Fibroblast of lung (primary cell): ENCODE measurements at regions not wholly inside any gene's neighbourhood (a gene's known extent, or its start where the extent isn't known, plus 50 kb on each side); places are given as distances from the start of the nearest gene placed in this dataset.

ENCODE experiments used
- DNase-seq, 2 donors: peaks; one replicate each; pipeline versions ENCODE4 v3.0.0 to v3.0.0-alpha.2; 2010; ENCODE audit warnings: low read depth in 2 of 2
- H2AFZ ChIP-seq: 2 replicates; pipeline ENCODE4 v1.5.1; 2012; ENCODE audit warnings: low read length, control low read depth, inconsistent platforms
- H3K27ac ChIP-seq: 2 replicates; pipeline ENCODE4 v1.5.1; 2011; ENCODE audit warnings: low read length, control low read depth; ENCODE audit not compliant: insufficient read depth
- H3K27me3 ChIP-seq: 2 replicates; pipeline ENCODE4 v1.5.1; 2011; ENCODE audit warnings: mild to moderate bottlenecking, low read length; ENCODE audit not compliant: control insufficient read depth, insufficient read depth
- H3K36me3 ChIP-seq: 2 replicates; pipeline ENCODE4 v1.5.1; 2011; ENCODE audit warnings: low read length; ENCODE audit not compliant: control insufficient read depth, insufficient read depth
- H3K4me1 ChIP-seq: 2 replicates; pipeline ENCODE4 v1.5.1; 2011; ENCODE audit warnings: low read length; ENCODE audit not compliant: control insufficient read depth, insufficient read depth; ENCODE audit errors: extremely low read depth
- H3K4me2 ChIP-seq: 2 replicates; pipeline ENCODE4 v1.5.1; 2011; ENCODE audit warnings: low read length, control low read depth; ENCODE audit not compliant: insufficient read depth; ENCODE audit errors: extremely low read depth
- H3K4me3 ChIP-seq, 4 experiments: fragments of 200-600 bp in 1 of 4; sonication (generic) in 1 of 4; replicated peaks in 1 of 4; 2 replicates each; pipeline ENCODE4 v1.5.1; 2011 to 2016; ENCODE audit warnings: low read length in 4 of 4, low read depth in 3 of 4, mild to moderate bottlenecking in 3 of 4, control low read depth in 2 of 4, inconsistent platforms in 1 of 4, mixed read lengths in 1 of 4; ENCODE audit not compliant: insufficient read depth in 1 of 4; ENCODE audit errors: control extremely low read depth in 1 of 4
- H3K79me2 ChIP-seq: 2 replicates; pipeline ENCODE4 v1.5.1; 2012; ENCODE audit warnings: mild to moderate bottlenecking, low read length, inconsistent platforms; ENCODE audit not compliant: control insufficient read depth, insufficient read depth
- H3K9ac ChIP-seq: 2 replicates; pipeline ENCODE4 v1.5.1; 2011; ENCODE audit warnings: mild to moderate bottlenecking, low read length, control low read depth; ENCODE audit not compliant: insufficient read depth
- H3K9me3 ChIP-seq: 2 replicates; pipeline ENCODE4 v1.5.1; 2012; ENCODE audit warnings: low read depth, low read length; ENCODE audit not compliant: control insufficient read depth, insufficient read depth
- H4K20me1 ChIP-seq: 2 replicates; pipeline ENCODE4 v1.5.1; 2011; ENCODE audit warnings: low read length; ENCODE audit not compliant: control insufficient read depth, insufficient read depth; ENCODE audit errors: extremely low read depth
- EZH2 ChIP-seq: IDR thresholded peaks from 2 replicates; pipeline ENCODE4 v1.5.1; 2012; ENCODE audit warnings: low read length, control low read depth, mild to moderate bottlenecking; ENCODE audit errors: missing control alignments
- TF ChIP-seq, protein P1 (sequence below), 2 donors: IDR thresholded peaks in 1 of 2; conservative IDR thresholded peaks in 1 of 2; 1 replicate in 1 of 2; 2 replicates in 1 of 2; pipeline ENCODE4 v1.5.1; 2011 to 2012; ENCODE audit warnings: low read length in 2 of 2, control low read depth in 1 of 2, inconsistent platforms in 1 of 2, low read depth in 1 of 2, mild to moderate bottlenecking in 1 of 2

DNA sequence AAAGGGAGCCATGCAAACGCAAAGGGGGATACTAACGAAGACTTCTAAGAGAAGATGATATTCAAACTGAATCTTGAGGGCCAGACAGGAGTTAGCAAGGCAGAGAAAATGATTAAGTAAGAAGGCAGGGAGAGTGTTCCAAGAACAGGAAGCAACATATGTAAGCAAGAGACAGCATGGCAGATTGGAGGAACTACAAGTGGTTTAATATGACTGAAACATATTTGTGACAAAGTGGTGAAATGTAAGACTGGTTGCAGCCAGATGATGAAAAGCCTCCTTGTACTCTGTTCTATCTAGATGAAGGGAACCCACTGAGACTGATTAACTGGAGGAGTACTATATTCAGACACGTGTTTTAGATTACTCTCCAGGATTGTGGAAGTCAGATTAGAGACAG, 116.6 kb upstream of the DIAPH2 start:
- no peak overlapping the region for H3K27ac ChIP-seq
- H3K4me3 ChIP-seq = no peak overlapping the region
- no peaks in the 10 kb centered on the region for H3K4me1 ChIP-seq
- no peaks in the 10 kb centered on the region for H4K20me1 ChIP-seq
- H3K36me3 ChIP-seq = no peaks in the 10 kb centered on the region
- H3K27me3 ChIP-seq = no peaks in the 10 kb centered on the region
- H3K79me2 ChIP-seq = no peaks in the 10 kb centered on the region
- H3K9ac ChIP-seq = no peak overlapping the region
- no peak for DNase-seq
- H2AFZ ChIP-seq = no peak overlapping the region
- no peak overlapping the region for H3K4me2 ChIP-seq
- no peak for TF ChIP-seq EZH2
- TF ChIP-seq, protein P1, sequence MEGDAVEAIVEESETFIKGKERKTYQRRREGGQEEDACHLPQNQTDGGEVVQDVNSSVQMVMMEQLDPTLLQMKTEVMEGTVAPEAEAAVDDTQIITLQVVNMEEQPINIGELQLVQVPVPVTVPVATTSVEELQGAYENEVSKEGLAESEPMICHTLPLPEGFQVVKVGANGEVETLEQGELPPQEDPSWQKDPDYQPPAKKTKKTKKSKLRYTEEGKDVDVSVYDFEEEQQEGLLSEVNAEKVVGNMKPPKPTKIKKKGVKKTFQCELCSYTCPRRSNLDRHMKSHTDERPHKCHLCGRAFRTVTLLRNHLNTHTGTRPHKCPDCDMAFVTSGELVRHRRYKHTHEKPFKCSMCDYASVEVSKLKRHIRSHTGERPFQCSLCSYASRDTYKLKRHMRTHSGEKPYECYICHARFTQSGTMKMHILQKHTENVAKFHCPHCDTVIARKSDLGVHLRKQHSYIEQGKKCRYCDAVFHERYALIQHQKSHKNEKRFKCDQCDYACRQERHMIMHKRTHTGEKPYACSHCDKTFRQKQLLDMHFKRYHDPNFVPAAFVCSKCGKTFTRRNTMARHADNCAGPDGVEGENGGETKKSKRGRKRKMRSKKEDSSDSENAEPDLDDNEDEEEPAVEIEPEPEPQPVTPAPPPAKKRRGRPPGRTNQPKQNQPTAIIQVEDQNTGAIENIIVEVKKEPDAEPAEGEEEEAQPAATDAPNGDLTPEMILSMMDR (conservative IDR thresholded peaks at IDR 0.05 in 1 of 2, IDR thresholded peaks at IDR 0.05 in 1 of 2; ENCODE audit: low read depth in 1 of 2, low read length in 2 of 2) = no peak
- no peaks in the 10 kb centered on the region for H3K9me3 ChIP-seq

DNA sequence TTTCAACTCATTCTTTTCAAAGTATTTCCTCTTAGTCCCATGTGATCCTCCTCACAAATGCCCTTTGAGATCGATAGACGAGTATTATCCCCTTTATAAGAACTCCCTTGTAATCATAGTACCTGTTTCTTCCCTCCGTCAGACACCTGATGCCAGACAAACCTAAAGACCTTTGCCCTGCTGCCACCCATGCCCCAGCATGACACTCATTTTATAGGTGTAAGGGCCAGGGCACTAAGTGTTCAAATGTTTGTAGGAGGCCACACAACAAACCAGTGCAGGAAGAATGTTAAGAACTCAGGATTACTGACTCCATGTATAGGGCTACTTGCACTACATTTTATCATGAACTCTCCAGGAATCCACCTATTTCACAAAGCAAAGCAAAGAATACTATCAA, 115.6 kb upstream of the DIAPH2 start:
- no peak for TF ChIP-seq EZH2
- TF ChIP-seq, protein P1 (conservative IDR thresholded peaks at IDR 0.05 in 1 of 2, IDR thresholded peaks at IDR 0.05 in 1 of 2; ENCODE audit: low read depth in 1 of 2, low read length in 2 of 2) = no peak

DNA sequence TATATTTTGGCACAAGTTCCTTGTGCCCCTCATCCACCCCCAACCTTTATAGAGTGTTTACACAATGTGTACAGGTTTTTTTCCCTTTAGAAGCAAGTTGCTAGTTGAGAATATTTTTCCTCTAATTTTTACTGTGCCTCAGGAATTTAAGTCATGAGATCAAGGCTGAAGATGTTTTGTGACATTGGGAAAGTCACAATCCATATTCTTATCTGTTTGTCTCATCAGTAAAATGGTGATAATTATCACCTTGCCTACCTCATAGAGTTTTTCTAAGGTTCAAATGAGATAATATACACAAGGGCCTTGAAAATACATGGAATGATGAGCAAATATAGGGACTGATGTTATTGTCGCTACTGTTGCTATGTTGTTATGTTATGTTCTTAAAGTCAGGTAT, 109.6 kb upstream of the DIAPH2 start:
- H3K27me3 ChIP-seq = no peaks in the 10 kb centered on the region
- DNase-seq = no peak
- H4K20me1 ChIP-seq = no peaks in the 10 kb centered on the region
- H3K4me1 ChIP-seq = no peaks in the 10 kb centered on the region
- no peak overlapping the region for H3K27ac ChIP-seq
- H3K79me2 ChIP-seq = no peaks in the 10 kb centered on the region
- H3K9ac ChIP-seq = no peak overlapping the region
- H3K4me2 ChIP-seq = no peak overlapping the region
- H3K36me3 ChIP-seq = no peaks in the 10 kb centered on the region
- no peaks in the 10 kb centered on the region for H3K9me3 ChIP-seq
- no peak overlapping the region for H2AFZ ChIP-seq
- TF ChIP-seq EZH2 = no peak
- TF ChIP-seq, protein P1 (conservative IDR thresholded peaks at IDR 0.05 in 1 of 2, IDR thresholded peaks at IDR 0.05 in 1 of 2; ENCODE audit: low read depth in 1 of 2, low read length in 2 of 2) = no peak
- no peak overlapping the region for H3K4me3 ChIP-seq

More for the DNA sequence above, 115.6 kb upstream of the DIAPH2 start:
- H4K20me1 ChIP-seq = no peaks in the 10 kb centered on the region
- no peaks in the 10 kb centered on the region for H3K27me3 ChIP-seq
- no peaks in the 10 kb centered on the region for H3K36me3 ChIP-seq
- H3K4me3 ChIP-seq = no peak overlapping the region
- H3K79me2 ChIP-seq = no peaks in the 10 kb centered on the region
- no peaks in the 10 kb centered on the region for H3K9me3 ChIP-seq
- DNase-seq = no peak
- no peak overlapping the region for H3K4me2 ChIP-seq
- no peaks in the 10 kb centered on the region for H3K4me1 ChIP-seq
- no peak overlapping the region for H3K27ac ChIP-seq
- no peak overlapping the region for H3K9ac ChIP-seq
- H2AFZ ChIP-seq = no peak overlapping the region
